ENCODE measurements at regions not wholly inside any gene's neighbourhood (a gene's known extent, or its start where the extent isn't known, plus 50 kb on each side); places are given as distances from the start of the nearest gene placed in this dataset.

- TF ChIP-seq MXI1 (conservative IDR thresholded peaks at IDR 0.05; ENCODE audit: poor library complexity, severe bottlenecking) (no peak), EZH2 (IDR thresholded peaks at IDR 0.05; ENCODE audit: borderline replicate concordance, insufficient read depth, low read length, poor library complexity, severe bottlenecking) (no peak), TAF1 (IDR thresholded peaks at IDR 0.05; ENCODE audit: low read depth) (no peak)
- TF ChIP-seq, protein P1, sequence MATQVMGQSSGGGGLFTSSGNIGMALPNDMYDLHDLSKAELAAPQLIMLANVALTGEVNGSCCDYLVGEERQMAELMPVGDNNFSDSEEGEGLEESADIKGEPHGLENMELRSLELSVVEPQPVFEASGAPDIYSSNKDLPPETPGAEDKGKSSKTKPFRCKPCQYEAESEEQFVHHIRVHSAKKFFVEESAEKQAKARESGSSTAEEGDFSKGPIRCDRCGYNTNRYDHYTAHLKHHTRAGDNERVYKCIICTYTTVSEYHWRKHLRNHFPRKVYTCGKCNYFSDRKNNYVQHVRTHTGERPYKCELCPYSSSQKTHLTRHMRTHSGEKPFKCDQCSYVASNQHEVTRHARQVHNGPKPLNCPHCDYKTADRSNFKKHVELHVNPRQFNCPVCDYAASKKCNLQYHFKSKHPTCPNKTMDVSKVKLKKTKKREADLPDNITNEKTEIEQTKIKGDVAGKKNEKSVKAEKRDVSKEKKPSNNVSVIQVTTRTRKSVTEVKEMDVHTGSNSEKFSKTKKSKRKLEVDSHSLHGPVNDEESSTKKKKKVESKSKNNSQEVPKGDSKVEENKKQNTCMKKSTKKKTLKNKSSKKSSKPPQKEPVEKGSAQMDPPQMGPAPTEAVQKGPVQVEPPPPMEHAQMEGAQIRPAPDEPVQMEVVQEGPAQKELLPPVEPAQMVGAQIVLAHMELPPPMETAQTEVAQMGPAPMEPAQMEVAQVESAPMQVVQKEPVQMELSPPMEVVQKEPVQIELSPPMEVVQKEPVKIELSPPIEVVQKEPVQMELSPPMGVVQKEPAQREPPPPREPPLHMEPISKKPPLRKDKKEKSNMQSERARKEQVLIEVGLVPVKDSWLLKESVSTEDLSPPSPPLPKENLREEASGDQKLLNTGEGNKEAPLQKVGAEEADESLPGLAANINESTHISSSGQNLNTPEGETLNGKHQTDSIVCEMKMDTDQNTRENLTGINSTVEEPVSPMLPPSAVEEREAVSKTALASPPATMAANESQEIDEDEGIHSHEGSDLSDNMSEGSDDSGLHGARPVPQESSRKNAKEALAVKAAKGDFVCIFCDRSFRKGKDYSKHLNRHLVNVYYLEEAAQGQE (IDR thresholded peaks at IDR 0.05; ENCODE audit: borderline replicate concordance): no peak
- no peaks in the 10 kb centered on the region for H3K9me3 ChIP-seq (ENCODE audit: low read length)
- no peaks in the 10 kb centered on the region for H3K79me2 ChIP-seq (replicated peaks; ENCODE audit: insufficient read depth, low read length)
- H3F3A ChIP-seq (ENCODE audit: insufficient read depth, low read length, poor library complexity, severe bottlenecking): no peaks in the 10 kb centered on the region
- no peak overlapping the region for H3K9ac ChIP-seq (ENCODE audit: low read length)
- H3K27me3 ChIP-seq (ENCODE audit: insufficient read depth, low read depth, low read length): no peaks in the 10 kb centered on the region
- no peak overlapping the region for H2AFZ ChIP-seq (ENCODE audit: low read depth, low read length)
- no peaks in the 10 kb centered on the region for H3K9me2 ChIP-seq (ENCODE audit: insufficient read depth, low read length)
- H3K4me2 ChIP-seq (ENCODE audit: low read length): no peak overlapping the region
- H4K20me1 ChIP-seq (ENCODE audit: insufficient read depth): no peaks in the 10 kb centered on the region
- H3K4me3 ChIP-seq (ENCODE audit: low read length): no peak overlapping the region
- H3K27ac ChIP-seq (ENCODE audit: low read length): no peak overlapping the region
- H3K36me3 ChIP-seq (ENCODE audit: insufficient read depth, low read length): no peaks in the 10 kb centered on the region
Measured at GRCh38 chr6:140201787-140202458, 827.5 kb upstream of the CITED2 start.

- no peaks in the 10 kb centered on the region for H3K79me2 ChIP-seq (replicated peaks; ENCODE audit: insufficient read depth, low read length)
- H3F3A ChIP-seq (ENCODE audit: insufficient read depth, low read length, poor library complexity, severe bottlenecking): no peaks in the 10 kb centered on the region
- H3K4me2 ChIP-seq (ENCODE audit: low read length): no peak overlapping the region
- no peaks in the 10 kb centered on the region for H4K20me1 ChIP-seq (ENCODE audit: insufficient read depth)
- no peak overlapping the region for H2AFZ ChIP-seq (ENCODE audit: low read depth, low read length)
- H3K9ac ChIP-seq (ENCODE audit: low read length): no peak overlapping the region
- TF ChIP-seq, protein P2, sequence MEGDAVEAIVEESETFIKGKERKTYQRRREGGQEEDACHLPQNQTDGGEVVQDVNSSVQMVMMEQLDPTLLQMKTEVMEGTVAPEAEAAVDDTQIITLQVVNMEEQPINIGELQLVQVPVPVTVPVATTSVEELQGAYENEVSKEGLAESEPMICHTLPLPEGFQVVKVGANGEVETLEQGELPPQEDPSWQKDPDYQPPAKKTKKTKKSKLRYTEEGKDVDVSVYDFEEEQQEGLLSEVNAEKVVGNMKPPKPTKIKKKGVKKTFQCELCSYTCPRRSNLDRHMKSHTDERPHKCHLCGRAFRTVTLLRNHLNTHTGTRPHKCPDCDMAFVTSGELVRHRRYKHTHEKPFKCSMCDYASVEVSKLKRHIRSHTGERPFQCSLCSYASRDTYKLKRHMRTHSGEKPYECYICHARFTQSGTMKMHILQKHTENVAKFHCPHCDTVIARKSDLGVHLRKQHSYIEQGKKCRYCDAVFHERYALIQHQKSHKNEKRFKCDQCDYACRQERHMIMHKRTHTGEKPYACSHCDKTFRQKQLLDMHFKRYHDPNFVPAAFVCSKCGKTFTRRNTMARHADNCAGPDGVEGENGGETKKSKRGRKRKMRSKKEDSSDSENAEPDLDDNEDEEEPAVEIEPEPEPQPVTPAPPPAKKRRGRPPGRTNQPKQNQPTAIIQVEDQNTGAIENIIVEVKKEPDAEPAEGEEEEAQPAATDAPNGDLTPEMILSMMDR (IDR thresholded peaks at IDR 0.05; ENCODE audit: poor library complexity, severe bottlenecking): no peak
- TF ChIP-seq POLR2AphosphoS5 (IDR thresholded peaks at IDR 0.05) (no peak), RAD21 (conservative IDR thresholded peaks at IDR 0.05) (no peak), TAF1 (IDR thresholded peaks at IDR 0.05; ENCODE audit: low read depth) (no peak), EP300 (conservative IDR thresholded peaks at IDR 0.05; ENCODE audit: poor library complexity, severe bottlenecking) (no peak), EZH2 (IDR thresholded peaks at IDR 0.05; ENCODE audit: borderline replicate concordance, insufficient read depth, low read length, poor library complexity, severe bottlenecking) (no peak), MXI1 (conservative IDR thresholded peaks at IDR 0.05; ENCODE audit: poor library complexity, severe bottlenecking) (no peak), SMC3 (conservative IDR thresholded peaks at IDR 0.05; ENCODE audit: poor library complexity) (no peak)
- TF ChIP-seq, protein P1 (IDR thresholded peaks at IDR 0.05; ENCODE audit: borderline replicate concordance): no peak
- H3K36me3 ChIP-seq (ENCODE audit: insufficient read depth, low read length): no peaks in the 10 kb centered on the region
- no peaks in the 10 kb centered on the region for H3K27me3 ChIP-seq (ENCODE audit: insufficient read depth, low read depth, low read length)
- no peaks in the 10 kb centered on the region for H3K9me2 ChIP-seq (ENCODE audit: insufficient read depth, low read length)
- H3K4me3 ChIP-seq (ENCODE audit: low read length): no peak overlapping the region
- no peak overlapping the region for H3K27ac ChIP-seq (ENCODE audit: low read length)
- H3K9me3 ChIP-seq (ENCODE audit: low read length): no peaks in the 10 kb centered on the region
Measured at GRCh38 chr6:140193269-140193668, 818.8 kb upstream of the CITED2 start.

Measured in neural cell (in vitro differentiated cells).